ENCODE measurements at regions not wholly inside any gene's neighbourhood (a gene's known extent, or its start where the extent isn't known, plus 50 kb on each side); places are given as distances from the start of the nearest gene placed in this dataset.

DNA sequence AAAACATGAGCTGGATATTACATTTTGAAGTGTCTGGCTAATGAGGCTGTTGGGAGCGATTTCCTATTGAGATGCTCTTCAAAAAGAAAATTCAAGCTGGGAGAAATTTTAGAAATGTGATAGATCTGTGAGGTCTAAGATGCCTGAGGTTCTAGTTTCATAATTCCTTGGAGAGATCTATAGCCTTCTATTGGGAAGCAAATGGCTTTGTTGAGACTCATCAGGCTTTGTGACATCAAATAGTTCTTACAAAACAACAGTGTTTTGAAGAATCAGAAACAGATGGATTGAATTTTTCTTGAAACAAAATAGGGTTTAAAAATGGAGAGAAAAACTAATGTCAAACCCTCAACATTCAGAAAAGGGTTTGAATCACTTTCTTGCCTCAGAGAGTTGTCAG is 292.9 kb downstream of the NNT start:
- no peaks in the 10 kb centered on the region for H3K9me3 ChIP-seq (ENCODE audit: low read depth, low read length)
- H2AFZ ChIP-seq (ENCODE audit: low read length) = no peak overlapping the region
- no peaks in the 10 kb centered on the region for H3K79me2 ChIP-seq (ENCODE audit: insufficient read depth, low read length)
- no peaks in the 10 kb centered on the region for H3K27me3 ChIP-seq (ENCODE audit: insufficient read depth, low read length)
- H3K4me3 ChIP-seq (ENCODE audit: insufficient read depth, low read length) = no peak overlapping the region
- no peak overlapping the region for H3K27ac ChIP-seq (ENCODE audit: low read depth, low read length)
- no peaks in the 10 kb centered on the region for H4K20me1 ChIP-seq (ENCODE audit: insufficient read depth, low read length)
- no peak for DNase-seq (ENCODE audit: insufficient read length, low spot score, missing footprints)
- no peaks in the 10 kb centered on the region for H3K36me3 ChIP-seq (ENCODE audit: insufficient read depth, low read length)
- no peak overlapping the region for H3K4me2 ChIP-seq (ENCODE audit: insufficient read depth, low read length)
- TF ChIP-seq, protein P1, sequence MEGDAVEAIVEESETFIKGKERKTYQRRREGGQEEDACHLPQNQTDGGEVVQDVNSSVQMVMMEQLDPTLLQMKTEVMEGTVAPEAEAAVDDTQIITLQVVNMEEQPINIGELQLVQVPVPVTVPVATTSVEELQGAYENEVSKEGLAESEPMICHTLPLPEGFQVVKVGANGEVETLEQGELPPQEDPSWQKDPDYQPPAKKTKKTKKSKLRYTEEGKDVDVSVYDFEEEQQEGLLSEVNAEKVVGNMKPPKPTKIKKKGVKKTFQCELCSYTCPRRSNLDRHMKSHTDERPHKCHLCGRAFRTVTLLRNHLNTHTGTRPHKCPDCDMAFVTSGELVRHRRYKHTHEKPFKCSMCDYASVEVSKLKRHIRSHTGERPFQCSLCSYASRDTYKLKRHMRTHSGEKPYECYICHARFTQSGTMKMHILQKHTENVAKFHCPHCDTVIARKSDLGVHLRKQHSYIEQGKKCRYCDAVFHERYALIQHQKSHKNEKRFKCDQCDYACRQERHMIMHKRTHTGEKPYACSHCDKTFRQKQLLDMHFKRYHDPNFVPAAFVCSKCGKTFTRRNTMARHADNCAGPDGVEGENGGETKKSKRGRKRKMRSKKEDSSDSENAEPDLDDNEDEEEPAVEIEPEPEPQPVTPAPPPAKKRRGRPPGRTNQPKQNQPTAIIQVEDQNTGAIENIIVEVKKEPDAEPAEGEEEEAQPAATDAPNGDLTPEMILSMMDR (IDR thresholded peaks at IDR 0.05; ENCODE audit: extremely low read depth, low read depth, low read length) = no peak
- no peaks in the 10 kb centered on the region for H3K4me1 ChIP-seq (ENCODE audit: insufficient read depth, low read length)

DNA sequence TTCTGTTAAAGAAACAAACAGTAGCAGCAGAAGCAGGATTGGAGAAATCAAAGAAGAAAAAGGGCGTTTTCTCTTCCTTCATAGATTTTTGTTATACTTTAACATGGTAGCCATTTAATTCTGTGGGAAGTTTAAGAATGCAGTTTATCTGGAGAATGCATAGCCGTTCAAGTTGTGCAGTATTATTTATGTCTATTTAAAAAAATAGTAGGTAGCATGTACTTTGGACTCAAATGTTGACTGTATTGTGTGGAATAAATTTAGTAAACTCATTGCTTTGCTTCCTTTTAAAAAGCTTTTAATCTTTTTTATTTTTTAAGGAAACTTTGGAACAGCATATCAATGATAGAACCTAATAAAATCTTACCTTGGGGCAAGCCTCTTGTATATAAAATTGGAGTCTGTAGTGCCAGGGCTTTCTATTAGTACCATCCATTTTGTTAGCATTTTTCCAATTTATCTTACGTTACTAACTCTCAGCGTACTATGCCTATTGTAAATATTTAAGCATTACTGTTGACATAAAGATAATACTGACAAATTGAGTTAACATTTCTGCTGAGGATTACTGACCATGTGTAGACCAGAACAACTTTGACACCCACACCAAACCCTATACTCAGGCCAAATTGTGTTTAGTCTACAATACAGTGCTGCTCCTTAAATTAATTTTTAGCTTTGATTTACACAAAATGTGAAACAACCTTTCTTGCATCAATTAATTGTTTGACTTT is 291.1 kb downstream of the NNT start:
- Histone ChIP-seq H3K4me1 (ENCODE audit: insufficient read depth, low read length) (no peaks in the 10 kb centered on the region), H3K27me3 (ENCODE audit: insufficient read depth, low read length) (no peaks in the 10 kb centered on the region), H3K4me2 (ENCODE audit: insufficient read depth, low read length) (no peak overlapping the region), H3K27ac (ENCODE audit: low read depth, low read length) (no peak overlapping the region), H4K20me1 (ENCODE audit: insufficient read depth, low read length) (no peaks in the 10 kb centered on the region), H3K79me2 (ENCODE audit: insufficient read depth, low read length) (no peaks in the 10 kb centered on the region), H2AFZ (ENCODE audit: low read length) (no peak overlapping the region), H3K4me3 (ENCODE audit: insufficient read depth, low read length) (no peak overlapping the region), H3K9me3 (ENCODE audit: low read depth, low read length) (no peaks in the 10 kb centered on the region), H3K36me3 (ENCODE audit: insufficient read depth, low read length) (no peaks in the 10 kb centered on the region)
- DNase-seq (ENCODE audit: insufficient read length, low spot score, missing footprints) = no peak
- TF ChIP-seq, protein P1 (IDR thresholded peaks at IDR 0.05; ENCODE audit: extremely low read depth, low read depth, low read length) = no peak

DNA sequence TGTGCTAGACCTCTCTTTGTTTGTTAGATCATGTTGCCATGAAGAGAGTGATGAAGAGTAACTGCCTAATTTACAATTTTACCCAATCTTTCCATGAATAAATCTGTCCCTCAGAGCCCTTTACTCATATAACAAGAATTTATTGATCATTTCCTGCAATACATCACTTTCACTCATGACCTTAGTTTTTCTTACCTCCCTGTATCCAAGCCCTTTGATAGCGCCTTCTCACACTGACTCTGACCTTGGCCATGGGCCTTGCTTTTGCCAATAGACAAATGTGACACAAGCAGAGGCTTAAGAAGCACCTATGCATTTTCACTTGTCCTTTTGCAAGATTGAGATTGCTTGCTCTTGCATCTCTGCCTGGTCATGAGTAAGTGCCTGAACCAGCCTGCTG is 288.1 kb downstream of the NNT start:
- no peaks in the 10 kb centered on the region for H3K4me1 ChIP-seq (ENCODE audit: insufficient read depth, low read length)
- H3K27ac ChIP-seq (ENCODE audit: low read depth, low read length) = no peak overlapping the region
- no peaks in the 10 kb centered on the region for H3K36me3 ChIP-seq (ENCODE audit: insufficient read depth, low read length)
- TF ChIP-seq, protein P1 (IDR thresholded peaks at IDR 0.05; ENCODE audit: extremely low read depth, low read depth, low read length) = no peak
- H3K79me2 ChIP-seq (ENCODE audit: insufficient read depth, low read length) = no peaks in the 10 kb centered on the region
- no peaks in the 10 kb centered on the region for H3K27me3 ChIP-seq (ENCODE audit: insufficient read depth, low read length)
- no peak overlapping the region for H3K4me2 ChIP-seq (ENCODE audit: insufficient read depth, low read length)
- no peaks in the 10 kb centered on the region for H3K9me3 ChIP-seq (ENCODE audit: low read depth, low read length)
- H3K4me3 ChIP-seq (ENCODE audit: insufficient read depth, low read length) = no peak overlapping the region
- no peaks in the 10 kb centered on the region for H4K20me1 ChIP-seq (ENCODE audit: insufficient read depth, low read length)
- no peak for DNase-seq (ENCODE audit: insufficient read length, low spot score, missing footprints)
- no peak overlapping the region for H2AFZ ChIP-seq (ENCODE audit: low read length)

DNA sequence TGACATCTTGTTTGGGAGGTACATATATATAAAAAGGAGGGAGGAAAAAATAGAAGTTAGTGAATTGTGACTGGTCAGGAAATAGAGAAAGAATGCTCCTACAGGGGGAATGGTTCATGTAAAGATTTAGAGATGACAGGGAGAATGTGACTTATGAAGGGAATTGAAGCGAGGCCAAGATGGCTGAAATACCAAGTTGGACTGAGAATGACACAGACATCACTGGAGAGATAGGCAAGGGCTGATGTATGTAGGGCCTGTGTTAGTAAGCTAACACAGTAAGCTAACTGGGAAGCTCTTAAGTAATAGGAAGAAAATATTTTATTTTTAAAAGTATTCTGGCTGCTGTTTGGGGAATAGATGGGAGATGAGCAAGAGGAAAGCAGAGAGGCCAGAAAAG is 286.3 kb downstream of the NNT start:
- no peaks in the 10 kb centered on the region for H3K36me3 ChIP-seq (ENCODE audit: insufficient read depth, low read length)
- H4K20me1 ChIP-seq (ENCODE audit: insufficient read depth, low read length) = no peaks in the 10 kb centered on the region
- TF ChIP-seq, protein P1 (IDR thresholded peaks at IDR 0.05; ENCODE audit: extremely low read depth, low read depth, low read length) = no peak
- H3K27me3 ChIP-seq (ENCODE audit: insufficient read depth, low read length) = no peaks in the 10 kb centered on the region
- no peaks in the 10 kb centered on the region for H3K4me1 ChIP-seq (ENCODE audit: insufficient read depth, low read length)
- H3K4me2 ChIP-seq (ENCODE audit: insufficient read depth, low read length) = no peak overlapping the region
- no peak overlapping the region for H2AFZ ChIP-seq (ENCODE audit: low read length)
- DNase-seq (ENCODE audit: insufficient read length, low spot score, missing footprints) = no peak
- H3K9me3 ChIP-seq (ENCODE audit: low read depth, low read length) = no peaks in the 10 kb centered on the region
- H3K4me3 ChIP-seq (ENCODE audit: insufficient read depth, low read length) = no peak overlapping the region
- no peaks in the 10 kb centered on the region for H3K79me2 ChIP-seq (ENCODE audit: insufficient read depth, low read length)
- no peak overlapping the region for H3K27ac ChIP-seq (ENCODE audit: low read depth, low read length)
